H1 (cell line): ENCODE measurements at regions not wholly inside any gene's neighbourhood (a gene's known extent, or its start where the extent isn't known, plus 50 kb on each side); places are given as distances from the start of the nearest gene placed in this dataset.

Experiments used
- EZH2 ChIP-seq: fragments of 200-600 bp; sonication (generic); IDR thresholded peaks from 2 replicates; pipeline ENCODE4 v1.7.1; 2012; ENCODE audit warnings: low read depth, mild to moderate bottlenecking, moderate library complexity, low read length, inconsistent platforms; ENCODE audit not compliant: severe bottlenecking
- HDAC2 ChIP-seq, 2 experiments: fragments of 300-600 bp in 1 of 2; sonication (generic) in 1 of 2; IDR thresholded peaks; 2 replicates each; pipeline ENCODE4 v1.6.1; 2011 to 2012; ENCODE audit warnings: low read depth in 2 of 2, low read length in 2 of 2, mild to moderate bottlenecking in 2 of 2, moderate library complexity in 2 of 2, borderline replicate concordance in 1 of 2, inconsistent platforms in 1 of 2
- SAP30 ChIP-seq: fragments of 300-600 bp; sonication (generic); IDR thresholded peaks from 2 replicates; pipeline ENCODE4 v1.7.1; 2012; ENCODE audit warnings: low read length, moderate library complexity, mild to moderate bottlenecking, inconsistent platforms; ENCODE audit not compliant: insufficient read depth, insufficient replicate concordance
- ZNF274 ChIP-seq: IDR thresholded peaks from 2 replicates; pipeline ENCODE4 v1.7.0; 2012; ENCODE audit warnings: low read length, borderline replicate concordance; ENCODE audit errors: extremely low read depth

DNA sequence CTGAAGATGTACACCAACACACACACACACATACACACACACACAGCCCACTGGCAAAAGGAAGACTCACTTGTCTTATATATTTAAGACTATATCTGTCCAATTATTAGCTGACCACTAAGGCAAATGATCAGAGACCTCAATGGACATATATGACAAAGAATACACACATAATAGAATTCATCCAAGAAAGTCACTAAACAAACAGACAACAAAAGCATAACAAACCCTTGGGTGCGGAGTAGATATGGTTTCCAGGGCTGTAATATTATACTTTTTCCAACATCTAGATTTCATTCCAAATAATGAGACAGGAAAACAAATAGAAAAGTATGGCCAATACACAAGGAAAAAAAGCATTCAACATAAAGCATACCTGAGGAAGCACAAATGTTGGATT is 72.3 kb upstream of the PRICKLE2 start (continued):
- TF ChIP-seq SAP30 (no peak), EZH2 (no peak), HDAC2 (IDR thresholded peaks at IDR 0.05; ENCODE audit: borderline replicate concordance in 1 of 2, low read depth in 2 of 2, low read length in 2 of 2) (no peak), ZNF274 (no peak)
- TF ChIP-seq, all 59 proteins: peak for 0
